ENCODE measurements at regions not wholly inside any gene's neighbourhood (a gene's known extent, or its start where the extent isn't known, plus 50 kb on each side); places are given as distances from the start of the nearest gene placed in this dataset.

- TF ChIP-seq CTCF (IDR thresholded peaks at IDR 0.05; ENCODE audit: low read length) (no peak), EZH2 (IDR thresholded peaks at IDR 0.05; ENCODE audit: borderline replicate concordance, low read length) (no peak)
- Histone ChIP-seq H3K4me3 (ENCODE audit: low read depth, low read length, poor library complexity, severe bottlenecking) (no peak overlapping the region), H3K36me3 (ENCODE audit: insufficient read depth, low read length) (no peaks in the 10 kb centered on the region), H3K9me3 (ENCODE audit: low read length) (no peaks in the 10 kb centered on the region), H3K4me2 (ENCODE audit: low read length) (no peak overlapping the region), H3K79me2 (ENCODE audit: insufficient read depth, low read length) (no peaks in the 10 kb centered on the region), H3K9me2 (ENCODE audit: low read depth, low read length) (no peaks in the 10 kb centered on the region), H3F3A (ENCODE audit: insufficient read depth, low read length) (no peaks in the 10 kb centered on the region), H3K4me1 (ENCODE audit: insufficient read depth, low read length, severe bottlenecking) (no peaks in the 10 kb centered on the region), H3K27me3 (ENCODE audit: insufficient read depth, low read length) (no peaks in the 10 kb centered on the region), H3K27ac (ENCODE audit: low read depth, low read length, poor library complexity, severe bottlenecking) (no peak overlapping the region), H3K9ac (ENCODE audit: low read length) (no peak overlapping the region), H2AFZ (ENCODE audit: low read length) (no peak overlapping the region), H4K20me1 (ENCODE audit: insufficient read depth, low read length) (no peaks in the 10 kb centered on the region)
Measured at GRCh38 chr15:37616215-37616614, 318.2 kb upstream of the TMCO5A start.

GRCh38 chr15:37618353-37618752 lies 316.1 kb upstream of the TMCO5A start:
- Histone ChIP-seq H3K9me3 (ENCODE audit: low read length) (no peaks in the 10 kb centered on the region), H2AFZ (ENCODE audit: low read length) (no peak overlapping the region), H3K27me3 (ENCODE audit: insufficient read depth, low read length) (no peaks in the 10 kb centered on the region), H3K4me1 (ENCODE audit: insufficient read depth, low read length, severe bottlenecking) (no peaks in the 10 kb centered on the region), H3K9me2 (ENCODE audit: low read depth, low read length) (no peaks in the 10 kb centered on the region), H3K4me2 (ENCODE audit: low read length) (no peak overlapping the region), H3K79me2 (ENCODE audit: insufficient read depth, low read length) (no peaks in the 10 kb centered on the region), H3K9ac (ENCODE audit: low read length) (no peak overlapping the region), H3F3A (ENCODE audit: insufficient read depth, low read length) (no peaks in the 10 kb centered on the region), H3K4me3 (ENCODE audit: low read depth, low read length, poor library complexity, severe bottlenecking) (no peak overlapping the region), H3K36me3 (ENCODE audit: insufficient read depth, low read length) (no peaks in the 10 kb centered on the region), H4K20me1 (ENCODE audit: insufficient read depth, low read length) (no peaks in the 10 kb centered on the region), H3K27ac (ENCODE audit: low read depth, low read length, poor library complexity, severe bottlenecking) (no peak overlapping the region)
- TF ChIP-seq CTCF (IDR thresholded peaks at IDR 0.05; ENCODE audit: low read length) (no peak), EZH2 (IDR thresholded peaks at IDR 0.05; ENCODE audit: borderline replicate concordance, low read length) (no peak)

- Histone ChIP-seq H3K27ac (ENCODE audit: low read depth, low read length, poor library complexity, severe bottlenecking) (no peak overlapping the region), H3K9ac (ENCODE audit: low read length) (no peak overlapping the region), H3K79me2 (ENCODE audit: insufficient read depth, low read length) (no peaks in the 10 kb centered on the region), H3K4me2 (ENCODE audit: low read length) (no peak overlapping the region), H3K36me3 (ENCODE audit: insufficient read depth, low read length) (no peaks in the 10 kb centered on the region), H3K9me3 (ENCODE audit: low read length) (no peaks in the 10 kb centered on the region), H2AFZ (ENCODE audit: low read length) (no peak overlapping the region), H4K20me1 (ENCODE audit: insufficient read depth, low read length) (no peaks in the 10 kb centered on the region), H3K4me3 (ENCODE audit: low read depth, low read length, poor library complexity, severe bottlenecking) (no peak overlapping the region), H3F3A (ENCODE audit: insufficient read depth, low read length) (no peaks in the 10 kb centered on the region), H3K9me2 (ENCODE audit: low read depth, low read length) (no peaks in the 10 kb centered on the region), H3K27me3 (ENCODE audit: insufficient read depth, low read length) (no peaks in the 10 kb centered on the region), H3K4me1 (ENCODE audit: insufficient read depth, low read length, severe bottlenecking) (no peaks in the 10 kb centered on the region)
- TF ChIP-seq CTCF (IDR thresholded peaks at IDR 0.05; ENCODE audit: low read length) (no peak), EZH2 (IDR thresholded peaks at IDR 0.05; ENCODE audit: borderline replicate concordance, low read length) (no peak)
Measured at GRCh38 chr15:37619358-37620042, 314.9 kb upstream of the TMCO5A start.
